ENCODE measurements at regions not wholly inside any gene's neighbourhood (a gene's known extent, or its start where the extent isn't known, plus 50 kb on each side); places are given as distances from the start of the nearest gene placed in this dataset.

GRCh38 chr3:20482350-20482749 is 296.3 kb upstream of the SGO1 start:
- TF ChIP-seq TCF12 (IDR thresholded peaks at IDR 0.05; ENCODE audit: low read depth, low read length) (no peak), CBX5 (IDR thresholded peaks at IDR 0.05; ENCODE audit: low read depth, low read length) (no peak), JUN (IDR thresholded peaks at IDR 0.05; ENCODE audit: low read depth, low read length) (no peak), SP1 (IDR thresholded peaks at IDR 0.05; ENCODE audit: low read depth, low read length) (no peak), POLR2AphosphoS5 (IDR thresholded peaks at IDR 0.05; ENCODE audit: low read depth, low read length) (no peak), JUND (IDR thresholded peaks at IDR 0.05; ENCODE audit: low read length) (no peak)
